HCT116 (cell line): ENCODE measurements at regions not wholly inside any gene's neighbourhood (a gene's known extent, or its start where the extent isn't known, plus 50 kb on each side); places are given as distances from the start of the nearest gene placed in this dataset.

ENCODE experiments used
- ATAC-seq: fragments of 200-7000 bp; cut with Tn5 transposase; 2 replicates; pipeline ENCODE4 v1.9.1; 2020; ENCODE audit warnings: mild to moderate bottlenecking, moderate library complexity
- BruUV-seq: library from RNA; stranded (reverse); fragments of 400-500 nt; replicated peaks from 2 replicates; lab custom pipeline; 2021; lab: Mats Ljungman, UMichigan
- CTCF ChIA-PET: fragments of 300-600 bp; sonication (Branson Sonifier 250); formaldehyde crosslinking; loops from one replicate; lab custom pipeline; 2021; ENCODE audit warnings: antibody characterized with exemption; lab: Charles Lee
- POLR2A ChIA-PET: fragments of 300-600, 350-600 bp; sonication (Branson Sonifier 250); formaldehyde crosslinking; loops from one replicate; lab custom pipeline; 2021; ENCODE audit warnings: antibody characterized with exemption; lab: Charles Lee
- RAD21 ChIA-PET, 2 experiments: fragments of 300-600 bp; sonication (Branson Sonifier 250); formaldehyde crosslinking; loops; one replicate each; lab custom pipeline; 2023; ENCODE audit warnings: low total read pairs in 2 of 2; ENCODE audit not compliant: uncharacterized antibody in 2 of 2, unreplicated experiment in 2 of 2, low non-redundant PET in 1 of 2; lab: Charles Lee
- DNase-seq: peaks from one replicate; pipeline ENCODE4 v3.0.0-alpha.2; 2010; ENCODE audit warnings: low read depth, low spot score
- H2AFZ ChIP-seq: fragments of 200-600 bp; shearing (Covaris generic), sonication (generic); 2 replicates; pipeline ENCODE4 v1.6.1; 2017; ENCODE audit warnings: low read depth, mixed run types, mixed read lengths, antibody characterized with exemption, low read length; ENCODE audit not compliant: poor library complexity, severe bottlenecking
- H3K27ac ChIP-seq: 2 replicates; pipeline ENCODE4 v1.5.1; 2012; ENCODE audit warnings: low read depth, low read length
- H3K27me3 ChIP-seq: fragments of 200-600 bp; sonication (generic); 2 replicates; pipeline ENCODE4 v1.6.1; 2016; ENCODE audit warnings: mixed run types, low read length, mixed read lengths; ENCODE audit not compliant: insufficient read depth
- H3K36me3 ChIP-seq, 2 experiments: fragments of 200-500 bp in 1 of 2; fragments of 200-600 bp in 1 of 2; sonication (Bioruptor generic) in 1 of 2; sonication (generic) in 1 of 2; 2 replicates each; pipeline versions ENCODE4 v1.5.1 to v1.6.1; 2014 to 2016; ENCODE audit warnings: low read length in 2 of 2, inconsistent platforms in 1 of 2, mixed read lengths in 1 of 2, mixed run types in 1 of 2; ENCODE audit not compliant: insufficient read depth in 2 of 2, control insufficient read depth in 1 of 2
- H3K4me1 ChIP-seq, 2 experiments: fragments of 200-600 bp in 1 of 2; sonication (generic) in 1 of 2; 2 replicates each; pipeline versions ENCODE4 v1.5.1 to v1.6.1; 2012 to 2017; ENCODE audit warnings: low read length in 2 of 2, inconsistent platforms in 1 of 2, mild to moderate bottlenecking in 1 of 2, mixed read lengths in 1 of 2, mixed run types in 1 of 2, moderate library complexity in 1 of 2; ENCODE audit not compliant: insufficient read depth in 2 of 2, control insufficient read depth in 1 of 2
- H3K4me2 ChIP-seq: fragments of 200-600 bp; sonication (generic); 2 replicates; pipeline ENCODE4 v1.6.1; 2017; ENCODE audit warnings: mixed run types, low read length, mixed read lengths
- H3K4me3 ChIP-seq, 2 experiments: fragments of 200-600 bp in 1 of 2; sonication (generic) in 1 of 2; replicated peaks in 1 of 2; 2 replicates each; pipeline ENCODE4 v1.5.1; 2011 to 2016; ENCODE audit warnings: low read length in 2 of 2, control low read depth in 1 of 2, low read depth in 1 of 2, mild to moderate bottlenecking in 1 of 2, mixed read lengths in 1 of 2, mixed run types in 1 of 2
- H3K79me2 ChIP-seq: fragments of 200-600 bp; sonication (generic); 2 replicates; pipeline ENCODE4 v1.6.1; 2017; ENCODE audit warnings: mild to moderate bottlenecking, mixed run types, low read length, moderate library complexity, mixed read lengths; ENCODE audit not compliant: insufficient read depth
- H3K9ac ChIP-seq: fragments of 200-600 bp; sonication (generic); 2 replicates; pipeline ENCODE4 v1.6.1; 2016; ENCODE audit warnings: low read length, mixed read lengths
- H3K9me2 ChIP-seq: fragments of 200-600 bp; sonication (generic), shearing (Covaris generic); 2 replicates; pipeline ENCODE4 v1.6.1; 2017; ENCODE audit warnings: mixed run types, mild to moderate bottlenecking, moderate library complexity; ENCODE audit not compliant: insufficient read depth
- H3K9me3 ChIP-seq, 2 experiments: fragments of 200-500 bp in 1 of 2; fragments of 200-600 bp in 1 of 2; sonication (Bioruptor generic) in 1 of 2; sonication (generic) in 1 of 2; 2 replicates each; pipeline ENCODE4 v1.6.1; 2014 to 2017; ENCODE audit warnings: low read length in 2 of 2, mixed read lengths in 2 of 2, inconsistent platforms in 1 of 2, low read depth in 1 of 2, mild to moderate bottlenecking in 1 of 2, mixed run types in 1 of 2, moderate library complexity in 1 of 2; ENCODE audit not compliant: control insufficient read depth in 1 of 2, insufficient read depth in 1 of 2
- H4K20me1 ChIP-seq: fragments of 200-600 bp; sonication (generic), shearing (Covaris generic); 2 replicates; pipeline ENCODE4 v1.6.1; 2017; ENCODE audit warnings: mixed run types, mild to moderate bottlenecking, moderate library complexity; ENCODE audit not compliant: insufficient read depth
- CBX3 ChIP-seq: IDR thresholded peaks from 2 replicates; pipeline ENCODE4 v1.6.1; 2012; ENCODE audit warnings: low read depth
- ELF1 ChIP-seq: IDR thresholded peaks from 2 replicates; pipeline ENCODE4 v1.6.1; 2012; ENCODE audit warnings: low read depth, borderline replicate concordance
- EZH2 ChIP-seq: fragments of 200-600 bp; sonication (generic); IDR thresholded peaks from 2 replicates; pipeline ENCODE4 v1.6.1; 2017; ENCODE audit warnings: antibody characterized with exemption, mixed run types
- POLR2A ChIP-seq: IDR thresholded peaks from 2 replicates; pipeline ENCODE4 v1.7.0; 2011; ENCODE audit warnings: borderline replicate concordance; ENCODE audit not compliant: insufficient read depth, insufficient read length; ENCODE audit errors: extremely low read depth
- REST ChIP-seq: IDR thresholded peaks from 2 replicates; pipeline ENCODE4 v1.6.1; 2012; ENCODE audit warnings: low read depth
- YY1 ChIP-seq: IDR thresholded peaks from 2 replicates; pipeline ENCODE4 v1.6.1; 2011; ENCODE audit warnings: low read length, low read depth, moderate library complexity, mild to moderate bottlenecking; ENCODE audit not compliant: insufficient replicate concordance; ENCODE audit errors: extremely low read depth
- intact Hi-C: fragments of 100-400 bp; cut with micrococcal nuclease; formaldehyde crosslinking; loops from 2 replicates; pipeline ENCODE4 v1.10.0; 2022

- TF ChIP-seq YY1 = no peak
- TF ChIP-seq EZH2 = no peak
- no peak for TF ChIP-seq CBX3
- no peak for TF ChIP-seq REST
- no peak for TF ChIP-seq ELF1
- BruUV-seq = no TSS peak
Measured at GRCh38 chr5:115387816-115388215, 91.4 kb upstream of the CCDC112 start.

DNA sequence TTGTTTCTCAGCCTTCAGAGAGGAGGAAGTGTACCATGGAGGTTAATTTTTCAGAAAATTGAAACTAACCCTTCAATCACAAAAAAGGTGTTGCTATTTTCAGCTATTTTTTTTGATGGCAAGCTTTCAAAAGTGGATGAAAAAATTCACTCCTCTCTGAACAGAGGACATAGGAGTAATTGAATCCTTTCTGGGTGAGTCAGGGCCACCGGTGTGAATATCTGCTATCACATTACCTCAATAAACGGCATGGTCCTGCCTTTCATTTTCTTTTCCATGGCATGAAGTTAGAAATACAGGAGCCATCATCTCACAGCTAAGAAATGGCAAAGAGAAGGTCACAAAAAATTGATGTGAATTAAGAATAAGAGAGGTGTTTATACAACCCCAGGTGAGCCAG lies 90.2 kb upstream of the CCDC112 start:
- ChIA-PET POLR2A (no interaction called here), CTCF (no interaction called here), RAD21 (no interaction called here)
- Histone ChIP-seq H3K9ac (no peak overlapping the region), H3K79me2 (no peaks in the 10 kb centered on the region), H3K36me3 (no peaks in the 10 kb centered on the region), H4K20me1 (no peaks in the 10 kb centered on the region), H2AFZ (peak overlapping the region; percentile 13), H3K9me2 (no peaks in the 10 kb centered on the region), H3K4me1 (peaks cover 0 to 30% of the 10 kb centered on the region in 2 experiments; a peak in 2 of 4 replicates), H3K9me3 (no peaks in the 10 kb centered on the region), H3K27me3 (no peaks in the 10 kb centered on the region), H3K4me2 (no peak overlapping the region), H3K27ac (no peak overlapping the region), H3K4me3 (no peak overlapping the region)
- no peak for TF ChIP-seq POLR2A
- no TSS peak for BruUV-seq
- ATAC-seq (no peak), DNase-seq (no peak)
- intact Hi-C loops = no loop called here

More at GRCh38 chr5:115387816-115388215, 91.4 kb upstream of the CCDC112 start:
- intact Hi-C loops = no loop called here
- H3K4me2 ChIP-seq = no peak overlapping the region
- ChIA-PET POLR2A (no interaction called here), CTCF (interaction anchor here (0.9 kb wide), 1 partner anchor 187 kb away, joined by 3 read pairs; no protein-coding TSS in a partner anchor), RAD21 (no interaction called here)
- no peak overlapping the region for H3K27ac ChIP-seq
- H3K79me2 ChIP-seq = no peaks in the 10 kb centered on the region
- no peak overlapping the region for H3K9ac ChIP-seq
- H3K4me3 ChIP-seq = no peak overlapping the region
- DNase-seq (no peak), ATAC-seq (no peak)
- no peaks in the 10 kb centered on the region for H3K36me3 ChIP-seq
- H3K27me3 ChIP-seq = no peaks in the 10 kb centered on the region
- no peaks in the 10 kb centered on the region for H3K9me3 ChIP-seq
- H3K4me1 ChIP-seq = peaks cover 0 to 26% of the 10 kb centered on the region in 2 experiments; a peak in 2 of 4 replicates
- H3K9me2 ChIP-seq = no peaks in the 10 kb centered on the region
- H4K20me1 ChIP-seq = no peaks in the 10 kb centered on the region
- H2AFZ ChIP-seq = no peak overlapping the region
